ENCODE measurements at regions not wholly inside any gene's neighbourhood (a gene's known extent, or its start where the extent isn't known, plus 50 kb on each side); places are given as distances from the start of the nearest gene placed in this dataset.

DNA sequence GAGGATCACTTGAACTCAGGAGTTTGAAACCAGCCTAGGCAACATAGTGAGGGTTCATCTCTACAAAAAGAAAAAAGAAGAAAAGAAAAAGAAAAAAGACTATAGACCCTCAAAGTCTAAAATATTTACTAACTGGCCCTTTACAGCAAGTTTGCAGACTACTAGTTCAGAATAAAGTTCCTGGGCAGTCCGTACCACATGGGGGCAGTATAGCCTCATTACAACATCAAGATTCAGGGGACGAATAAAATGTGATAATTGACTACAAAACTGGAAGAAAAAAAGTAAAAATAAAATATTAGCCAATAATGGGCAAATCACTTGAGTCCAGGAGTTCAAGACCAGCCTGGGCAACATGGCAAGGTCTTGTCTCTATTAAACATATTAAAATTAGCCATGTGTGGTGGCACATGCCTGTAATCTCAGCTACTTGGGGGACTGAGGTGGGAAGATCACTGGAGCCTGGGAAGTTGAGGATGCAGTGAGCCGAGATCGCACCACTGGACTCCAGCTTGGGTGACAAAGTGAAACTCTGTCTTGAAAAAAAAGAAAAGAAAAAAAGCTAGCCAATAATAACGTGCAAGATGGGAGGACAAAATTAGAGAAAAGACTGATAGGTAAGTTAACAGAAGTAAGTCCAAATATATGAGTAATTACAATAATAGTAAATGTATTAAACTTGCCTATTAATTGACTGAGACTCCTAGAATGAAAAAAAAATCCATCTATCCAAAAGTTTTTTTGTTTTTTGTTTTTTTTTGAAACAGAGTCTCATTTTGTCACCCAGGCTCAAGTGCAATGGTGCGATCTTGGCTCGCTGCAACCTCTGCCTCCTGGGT is 129.4 kb upstream of the SEC14L1 start:
- TF ChIP-seq POLR2A (IDR thresholded peaks at IDR 0.05; ENCODE audit: low read depth, low read length), result no peak
- TF ChIP-seq, protein P1, sequence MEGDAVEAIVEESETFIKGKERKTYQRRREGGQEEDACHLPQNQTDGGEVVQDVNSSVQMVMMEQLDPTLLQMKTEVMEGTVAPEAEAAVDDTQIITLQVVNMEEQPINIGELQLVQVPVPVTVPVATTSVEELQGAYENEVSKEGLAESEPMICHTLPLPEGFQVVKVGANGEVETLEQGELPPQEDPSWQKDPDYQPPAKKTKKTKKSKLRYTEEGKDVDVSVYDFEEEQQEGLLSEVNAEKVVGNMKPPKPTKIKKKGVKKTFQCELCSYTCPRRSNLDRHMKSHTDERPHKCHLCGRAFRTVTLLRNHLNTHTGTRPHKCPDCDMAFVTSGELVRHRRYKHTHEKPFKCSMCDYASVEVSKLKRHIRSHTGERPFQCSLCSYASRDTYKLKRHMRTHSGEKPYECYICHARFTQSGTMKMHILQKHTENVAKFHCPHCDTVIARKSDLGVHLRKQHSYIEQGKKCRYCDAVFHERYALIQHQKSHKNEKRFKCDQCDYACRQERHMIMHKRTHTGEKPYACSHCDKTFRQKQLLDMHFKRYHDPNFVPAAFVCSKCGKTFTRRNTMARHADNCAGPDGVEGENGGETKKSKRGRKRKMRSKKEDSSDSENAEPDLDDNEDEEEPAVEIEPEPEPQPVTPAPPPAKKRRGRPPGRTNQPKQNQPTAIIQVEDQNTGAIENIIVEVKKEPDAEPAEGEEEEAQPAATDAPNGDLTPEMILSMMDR (conservative IDR thresholded peaks at IDR 0.05; ENCODE audit: low read depth, low read length), result peak; percentile 59
- TF ChIP-seq, protein P2, sequence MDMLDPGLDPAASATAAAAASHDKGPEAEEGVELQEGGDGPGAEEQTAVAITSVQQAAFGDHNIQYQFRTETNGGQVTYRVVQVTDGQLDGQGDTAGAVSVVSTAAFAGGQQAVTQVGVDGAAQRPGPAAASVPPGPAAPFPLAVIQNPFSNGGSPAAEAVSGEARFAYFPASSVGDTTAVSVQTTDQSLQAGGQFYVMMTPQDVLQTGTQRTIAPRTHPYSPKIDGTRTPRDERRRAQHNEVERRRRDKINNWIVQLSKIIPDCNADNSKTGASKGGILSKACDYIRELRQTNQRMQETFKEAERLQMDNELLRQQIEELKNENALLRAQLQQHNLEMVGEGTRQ (IDR thresholded peaks at IDR 0.05; ENCODE audit: low read depth, low read length), result no peak
- no peak for TF ChIP-seq FOS (IDR thresholded peaks at IDR 0.05; ENCODE audit: low read depth, low read length)
- no peak for TF ChIP-seq MXI1 (IDR thresholded peaks at IDR 0.05; ENCODE audit: borderline replicate concordance, low read depth, low read length)
- no peak for TF ChIP-seq CEBPB (IDR thresholded peaks at IDR 0.05; ENCODE audit: low read depth, low read length)
- peak; percentile 55 for TF ChIP-seq SMC3 (IDR thresholded peaks at IDR 0.05; ENCODE audit: low read depth, low read length)
- no peak for TF ChIP-seq MAFK (IDR thresholded peaks at IDR 0.05; ENCODE audit: low read depth, low read length)

All from IMR-90 (cell line).